ENCODE measurements at regions not wholly inside any gene's neighbourhood (a gene's known extent, or its start where the extent isn't known, plus 50 kb on each side); places are given as distances from the start of the nearest gene placed in this dataset.

GRCh38 chr18:63042351-63042750, 277.2 kb downstream of the BCL2 start:
- H3K9me3 ChIP-seq (ENCODE audit: control insufficient read depth in 2 of 3, insufficient read depth in 1 of 3, low read length in 3 of 3) = no peaks in the 10 kb centered on the region
- no peak for DNase-seq
- H3K27ac ChIP-seq (ENCODE audit: low read depth in 2 of 2, low read length in 2 of 2) = no peak overlapping the region
- H3K4me1 ChIP-seq (ENCODE audit: control insufficient read depth in 2 of 3, insufficient read depth in 2 of 3, low read depth in 1 of 3, low read length in 3 of 3) = no peaks in the 10 kb centered on the region
- no peaks in the 10 kb centered on the region for H3K27me3 ChIP-seq (ENCODE audit: control insufficient read depth, insufficient read depth, low read length)
- H3K9ac ChIP-seq (ENCODE audit: low read length in 3 of 3) = no peak overlapping the region
- H3K36me3 ChIP-seq (ENCODE audit: control insufficient read depth in 2 of 3, insufficient read depth in 3 of 3, low read length in 3 of 3) = no peaks in the 10 kb centered on the region
- H3K4me3 ChIP-seq (ENCODE audit: low read length in 3 of 3) = no peak overlapping the region
- FAIRE-seq = no peak
- intact Hi-C loops (cut with DNase I) = no loop called here
- TF ChIP-seq CTCF (IDR thresholded peaks at IDR 0.05; ENCODE audit: borderline replicate concordance, extremely low read depth, insufficient read depth) = no peak

GRCh38 chr18:63040788-63041410, 278.7 kb downstream of the BCL2 start:
- Histone ChIP-seq H3K9me3 (ENCODE audit: control insufficient read depth in 2 of 3, insufficient read depth in 1 of 3, low read length in 3 of 3) (no peaks in the 10 kb centered on the region), H3K27ac (ENCODE audit: low read depth in 2 of 2, low read length in 2 of 2) (no peak overlapping the region)
- FAIRE-seq = no peak

GRCh38 chr18:63037491-63037890, 282.1 kb downstream of the BCL2 start:
- no peak for FAIRE-seq

More at GRCh38 chr18:63040788-63041410, 278.7 kb downstream of the BCL2 start:
- no peaks in the 10 kb centered on the region for H3K27me3 ChIP-seq (ENCODE audit: control insufficient read depth, insufficient read depth, low read length)
- TF ChIP-seq CTCF (IDR thresholded peaks at IDR 0.05; ENCODE audit: borderline replicate concordance, extremely low read depth, insufficient read depth) = no peak
- no peaks in the 10 kb centered on the region for H3K36me3 ChIP-seq (ENCODE audit: control insufficient read depth in 2 of 3, insufficient read depth in 3 of 3, low read length in 3 of 3)
- no peaks in the 10 kb centered on the region for H3K4me1 ChIP-seq (ENCODE audit: control insufficient read depth in 2 of 3, insufficient read depth in 2 of 3, low read depth in 1 of 3, low read length in 3 of 3)
- no peak for DNase-seq
- intact Hi-C loops (cut with DNase I) = no loop called here
- no peak overlapping the region for H3K9ac ChIP-seq (ENCODE audit: low read length in 3 of 3)
- no peak overlapping the region for H3K4me3 ChIP-seq (ENCODE audit: low read length in 3 of 3)

More at GRCh38 chr18:63037491-63037890, 282.1 kb downstream of the BCL2 start:
- H3K4me3 ChIP-seq (ENCODE audit: low read length in 3 of 3) = no peak overlapping the region
- intact Hi-C loops (cut with DNase I) = no loop called here
- no peaks in the 10 kb centered on the region for H3K9me3 ChIP-seq (ENCODE audit: control insufficient read depth in 2 of 3, insufficient read depth in 1 of 3, low read length in 3 of 3)
- no peaks in the 10 kb centered on the region for H3K4me1 ChIP-seq (ENCODE audit: control insufficient read depth in 2 of 3, insufficient read depth in 2 of 3, low read depth in 1 of 3, low read length in 3 of 3)
- no peak overlapping the region for H3K27ac ChIP-seq (ENCODE audit: low read depth in 2 of 2, low read length in 2 of 2)
- no peak for TF ChIP-seq CTCF (IDR thresholded peaks at IDR 0.05; ENCODE audit: borderline replicate concordance, extremely low read depth, insufficient read depth)
- H3K27me3 ChIP-seq (ENCODE audit: control insufficient read depth, insufficient read depth, low read length) = no peaks in the 10 kb centered on the region
- no peak overlapping the region for H3K9ac ChIP-seq (ENCODE audit: low read length in 3 of 3)
- no peaks in the 10 kb centered on the region for H3K36me3 ChIP-seq (ENCODE audit: control insufficient read depth in 2 of 3, insufficient read depth in 3 of 3, low read length in 3 of 3)
- no peak for DNase-seq
